Skeletal muscle cell (primary cell): ENCODE measurements at regions not wholly inside any gene's neighbourhood (a gene's known extent, or its start where the extent isn't known, plus 50 kb on each side); places are given as distances from the start of the nearest gene placed in this dataset.

Experiments
- DNase-seq: peaks from one replicate; pipeline ENCODE4 v3.0.0-alpha.2; 2010; ENCODE audit warnings: low read depth
- H3K4me3 ChIP-seq: 2 replicates; pipeline ENCODE4 v1.5.1; 2011; ENCODE audit warnings: low read depth, mild to moderate bottlenecking, control low read depth, low read length, moderate library complexity

- no peak overlapping the region for H3K4me3 ChIP-seq
- no peak for DNase-seq
Observed at GRCh38 chr2:120401275-120402066, 55.5 kb downstream of the INHBB start.

GRCh38 chr2:120402067-120402433, 56.1 kb downstream of the INHBB start:
- DNase-seq: no peak
- H3K4me3 ChIP-seq: no peak overlapping the region

- DNase-seq: no peak
Observed at GRCh38 chr2:120402508-120402907, 56.6 kb downstream of the INHBB start.

GRCh38 chr2:120403261-120403660, 57.3 kb downstream of the INHBB start:
- no peak for DNase-seq

More at GRCh38 chr2:120402508-120402907, 56.6 kb downstream of the INHBB start:
- H3K4me3 ChIP-seq: no peak overlapping the region

DNA sequence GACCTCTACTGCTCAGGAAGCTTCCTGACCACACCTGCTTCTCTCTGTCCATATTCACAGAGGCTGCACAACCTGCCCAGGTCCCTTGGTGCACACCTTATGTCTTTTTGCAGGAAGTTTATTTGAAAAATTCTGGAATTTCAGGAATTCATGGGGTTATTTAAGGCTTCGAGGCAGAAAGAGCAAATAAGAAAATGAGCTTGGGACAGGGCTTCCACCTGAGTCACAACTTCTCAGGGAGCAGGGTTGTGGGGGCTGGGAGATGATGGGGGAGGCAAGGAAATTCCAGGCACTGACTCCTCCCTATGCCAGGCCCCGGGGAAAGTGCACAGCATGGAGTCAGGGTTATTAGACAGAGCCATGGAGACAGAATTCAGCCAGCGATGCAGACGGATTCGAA, 57.7 kb downstream of the INHBB start:
- H3K4me3 ChIP-seq: no peak overlapping the region
- no peak for DNase-seq

More at GRCh38 chr2:120403261-120403660, 57.3 kb downstream of the INHBB start:
- H3K4me3 ChIP-seq: no peak overlapping the region

- H3K4me3 ChIP-seq: no peak overlapping the region
- no peak for DNase-seq
Observed at GRCh38 chr2:120404274-120404673, 58.3 kb downstream of the INHBB start.

- H3K4me3 ChIP-seq: no peak overlapping the region
- no peak for DNase-seq
Observed at GRCh38 chr2:120404941-120405758, 59.2 kb downstream of the INHBB start.

- no peak overlapping the region for H3K4me3 ChIP-seq
- DNase-seq: no peak
Observed at GRCh38 chr2:120405759-120406099, 59.8 kb downstream of the INHBB start.

DNA sequence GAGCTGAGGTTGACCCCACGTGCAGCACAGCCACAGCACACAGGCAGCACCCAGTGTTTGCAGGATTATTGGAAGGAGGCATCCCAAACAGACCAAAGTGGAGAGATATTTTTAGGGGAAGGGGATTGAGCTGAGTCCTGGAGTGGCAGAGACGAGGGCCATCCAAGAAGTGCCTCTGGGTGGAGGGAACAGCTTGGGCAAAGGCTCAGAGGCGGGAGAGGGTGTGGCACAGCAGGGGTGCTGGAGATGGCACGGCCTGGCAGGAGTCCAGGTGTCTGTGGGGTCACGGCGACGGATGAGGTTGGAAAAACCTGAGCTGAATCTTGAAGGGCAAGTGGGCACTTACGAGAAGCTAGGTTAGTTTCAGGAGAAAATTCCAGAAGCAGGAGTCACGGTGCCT, 60.6 kb downstream of the INHBB start:
- DNase-seq: no peak

DNA sequence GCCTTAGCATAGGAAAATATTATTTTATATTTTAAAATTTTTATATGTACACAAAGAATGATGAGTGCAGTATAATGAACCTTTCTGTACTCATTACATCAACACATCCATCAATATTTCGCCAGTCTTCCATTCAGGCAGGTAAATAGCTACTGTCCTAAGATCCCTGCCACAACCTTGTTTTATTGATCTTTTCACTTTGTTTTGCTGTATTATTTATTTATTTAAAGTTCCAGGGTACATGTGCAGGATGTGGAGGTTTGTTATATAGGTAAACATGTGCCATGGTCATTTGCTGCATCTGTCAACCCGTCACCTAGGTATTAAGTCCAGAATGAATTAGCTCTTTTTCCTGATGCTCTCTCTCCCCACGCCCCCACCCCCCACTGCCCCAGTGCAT, 64.6 kb downstream of the INHBB start:
- no peak overlapping the region for H3K4me3 ChIP-seq
- DNase-seq: no peak

More for the DNA sequence above, 60.6 kb downstream of the INHBB start:
- H3K4me3 ChIP-seq: no peak overlapping the region

- DNase-seq: no peak
- no peak overlapping the region for H3K4me3 ChIP-seq
Observed at GRCh38 chr2:120415060-120415459, 69.1 kb downstream of the INHBB start.

DNA sequence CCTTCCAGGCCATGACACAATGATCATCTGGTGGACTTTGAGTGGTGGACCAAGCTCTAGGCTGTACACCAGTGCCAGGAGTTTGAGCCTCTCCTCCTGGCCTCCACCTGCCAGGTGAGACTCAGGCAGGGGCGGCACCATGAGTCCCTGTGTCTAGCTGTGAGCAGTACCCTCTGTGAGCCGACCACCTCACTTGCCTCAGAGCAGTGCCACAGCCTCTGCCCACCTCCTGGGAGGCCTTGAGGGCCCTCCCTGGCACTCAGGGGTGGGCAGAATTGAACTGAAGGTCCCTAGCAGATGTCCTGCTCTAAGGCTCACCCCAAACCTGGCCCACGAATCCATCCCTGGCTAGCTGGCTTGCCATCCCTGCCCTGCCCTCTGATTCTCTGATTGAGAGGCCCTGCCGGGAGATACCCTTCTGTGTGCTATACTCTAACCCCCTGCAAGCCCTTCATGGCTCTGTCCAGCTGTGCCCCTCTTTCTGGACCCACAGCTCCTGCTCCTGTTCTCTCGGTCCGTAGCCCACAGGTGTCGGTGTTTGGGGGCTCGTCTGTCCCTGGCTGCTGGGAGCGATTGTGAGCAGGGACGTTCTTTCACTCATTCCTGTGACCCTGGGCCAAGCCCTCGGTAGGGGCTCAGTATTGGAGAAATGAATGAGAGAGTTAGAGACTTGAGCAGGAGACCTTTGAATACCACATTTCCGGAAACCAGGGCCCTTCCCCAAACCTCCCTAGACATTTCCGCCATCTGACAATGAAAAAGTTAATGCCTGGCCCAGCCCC, 70.0 kb downstream of the INHBB start:
- DNase-seq: no peak
- no peak overlapping the region for H3K4me3 ChIP-seq

DNA sequence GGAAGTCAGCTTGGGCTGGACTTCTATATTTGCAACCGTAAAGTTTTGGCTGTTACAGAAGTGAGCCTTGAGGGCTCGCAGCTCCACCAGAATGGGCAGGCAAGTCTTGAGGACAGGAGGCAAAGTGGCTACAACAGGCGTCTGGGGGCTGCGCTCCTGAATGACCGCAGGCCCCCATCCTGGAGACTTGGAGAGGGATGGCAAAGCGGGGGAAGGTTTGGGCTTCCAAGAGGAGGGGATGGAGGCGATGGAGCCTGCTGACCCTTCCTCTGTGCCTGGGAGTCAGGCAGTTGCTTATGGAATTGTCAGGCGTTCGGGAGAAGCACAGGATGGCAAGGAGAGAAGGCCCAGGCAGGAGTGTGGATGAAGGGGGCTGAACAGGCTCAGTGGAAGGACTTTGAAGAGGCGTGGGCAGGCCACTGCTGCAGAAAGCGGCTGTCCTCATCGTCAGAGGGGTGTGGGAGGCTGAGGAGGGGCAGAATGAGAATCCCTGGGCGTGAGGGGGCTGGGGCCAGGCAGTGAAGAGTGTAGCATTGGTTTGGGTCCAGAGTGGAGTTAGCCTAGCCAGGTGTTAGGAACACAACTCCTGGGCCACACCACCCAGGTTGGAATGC, 72.3 kb downstream of the INHBB start:
- no peak for DNase-seq
- no peak overlapping the region for H3K4me3 ChIP-seq

GRCh38 chr2:120419073-120419472, 73.1 kb downstream of the INHBB start:
- no peak for DNase-seq

GRCh38 chr2:120419955-120420354, 74.0 kb downstream of the INHBB start:
- DNase-seq: no peak
- no peak overlapping the region for H3K4me3 ChIP-seq

More at GRCh38 chr2:120419073-120419472, 73.1 kb downstream of the INHBB start:
- no peak overlapping the region for H3K4me3 ChIP-seq

- no peak for DNase-seq
- H3K4me3 ChIP-seq: no peak overlapping the region
Observed at GRCh38 chr2:120421126-120421829, 75.3 kb downstream of the INHBB start.

- DNase-seq: no peak
- H3K4me3 ChIP-seq: no peak overlapping the region
Observed at GRCh38 chr2:120421830-120422175, 75.9 kb downstream of the INHBB start.

- no peak overlapping the region for H3K4me3 ChIP-seq
- no peak for DNase-seq
Observed at GRCh38 chr2:120422465-120423160, 76.7 kb downstream of the INHBB start.
